ENCODE measurements at regions not wholly inside any gene's neighbourhood (a gene's known extent, or its start where the extent isn't known, plus 50 kb on each side); places are given as distances from the start of the nearest gene placed in this dataset.
"Not testable (repeated sequence)": the region's sequence is repeated elsewhere in the genome, so short reads cannot be mapped to it uniquely, and the experiment has no call there.

GRCh38 chr13:69274231-69274630 lies 833.4 kb upstream of the ATXN8OS start:
- DNase-seq (ENCODE audit: low read depth in 2 of 2) = no peak

- DNase-seq (ENCODE audit: low read depth in 2 of 2) = no peak
These were observed 843.0 kb upstream of the ATXN8OS start for GRCh38 chr13:69264362-69265334.

GRCh38 chr13:69243366-69243765 lies 864.3 kb upstream of the ATXN8OS start:
- DNase-seq (ENCODE audit: low read depth in 2 of 2) = no peak

GRCh38 chr13:69234171-69234570 lies 873.5 kb upstream of the ATXN8OS start:
- DNase-seq (ENCODE audit: low read depth in 2 of 2) = no peak

- DNase-seq (ENCODE audit: low read depth in 2 of 2) = no peak
These were observed 881.2 kb upstream of the ATXN8OS start for GRCh38 chr13:69226427-69226826.

GRCh38 chr13:69221633-69222498 lies 885.8 kb upstream of the ATXN8OS start:
- not testable (repeated sequence) for DNase-seq (ENCODE audit: low read depth in 2 of 2)

- DNase-seq (ENCODE audit: low read depth in 2 of 2) = no peak
These were observed 894.2 kb upstream of the ATXN8OS start for GRCh38 chr13:69213396-69213795.

GRCh38 chr13:69204620-69205019 lies 903.0 kb upstream of the ATXN8OS start:
- DNase-seq (ENCODE audit: low read depth in 2 of 2) = no peak

GRCh38 chr13:69202996-69203395 lies 904.6 kb upstream of the ATXN8OS start:
- DNase-seq (ENCODE audit: low read depth in 2 of 2) = no peak

- DNase-seq (ENCODE audit: low read depth in 2 of 2) = no peak
These were observed 908.0 kb upstream of the ATXN8OS start for GRCh38 chr13:69199664-69200063.

- DNase-seq (ENCODE audit: low read depth in 2 of 2) = no peak
These were observed 908.9 kb upstream of the ATXN8OS start for GRCh38 chr13:69198706-69199105.

- no peak for DNase-seq (ENCODE audit: low read depth in 2 of 2)
These were observed 913.5 kb upstream of the ATXN8OS start for GRCh38 chr13:69194130-69194529.

GRCh38 chr13:69180034-69180433 lies 927.6 kb upstream of the ATXN8OS start:
- no peak for DNase-seq (ENCODE audit: low read depth in 2 of 2)

- DNase-seq (ENCODE audit: low read depth in 2 of 2) = no peak
These were observed 929.6 kb upstream of the ATXN8OS start for GRCh38 chr13:69178000-69178399.

GRCh38 chr13:69168436-69168835 lies 939.2 kb upstream of the ATXN8OS start:
- DNase-seq (ENCODE audit: low read depth in 2 of 2) = no peak

GRCh38 chr13:69155136-69155535 lies 952.5 kb upstream of the ATXN8OS start:
- no peak for DNase-seq (ENCODE audit: low read depth in 2 of 2)

GRCh38 chr13:69142101-69142500 lies 965.5 kb upstream of the ATXN8OS start:
- DNase-seq (ENCODE audit: low read depth in 2 of 2) = no peak

- DNase-seq (ENCODE audit: low read depth in 2 of 2) = no peak
These were observed 982.6 kb upstream of the ATXN8OS start for GRCh38 chr13:69124996-69125395.

GRCh38 chr13:69109891-69110525 lies 997.6 kb upstream of the ATXN8OS start:
- no peak for DNase-seq (ENCODE audit: low read depth in 2 of 2)

GRCh38 chr13:69108486-69108885 lies 999.1 kb upstream of the ATXN8OS start:
- no peak for DNase-seq (ENCODE audit: low read depth in 2 of 2)

- DNase-seq (ENCODE audit: low read depth in 2 of 2) = no peak
These were observed 1000.2 kb upstream of the ATXN8OS start for GRCh38 chr13:69107436-69107835.

- DNase-seq (ENCODE audit: low read depth in 2 of 2) = no peak
These were observed 1005.8 kb upstream of the ATXN8OS start for GRCh38 chr13:69101841-69102240.

Measured in fibroblast of skin of left biceps (primary cell).